ENCODE measurements at regions not wholly inside any gene's neighbourhood (a gene's known extent, or its start where the extent isn't known, plus 50 kb on each side); places are given as distances from the start of the nearest gene placed in this dataset.

- no peak for TF ChIP-seq CTCF (IDR thresholded peaks at IDR 0.05)
- no peak for TF ChIP-seq FOXK1 (CRISPR knock-in tag; IDR thresholded peaks at IDR 0.05)
- no peak for TF ChIP-seq NR2C2 (CRISPR knock-in tag; IDR thresholded peaks at IDR 0.05)
- TF ChIP-seq JUN (CRISPR knock-in tag; IDR thresholded peaks at IDR 0.05), result no peak
- TF ChIP-seq JAZF1 (CRISPR knock-in tag; IDR thresholded peaks at IDR 0.05), result no peak
- no peak for TF ChIP-seq GABPB1 (CRISPR knock-in tag; IDR thresholded peaks at IDR 0.05)
- TF ChIP-seq NR3C1 (CRISPR knock-in tag; conservative IDR thresholded peaks at IDR 0.05; ENCODE audit: low read depth), result no peak
- no peak for TF ChIP-seq MAX (CRISPR knock-in tag; IDR thresholded peaks at IDR 0.05)
- no peak for TF ChIP-seq MYBL2 (CRISPR knock-in tag; IDR thresholded peaks at IDR 0.05)
- TF ChIP-seq ZNF121 (CRISPR knock-in tag; IDR thresholded peaks at IDR 0.05), result no peak
- TF ChIP-seq TEAD1 (CRISPR knock-in tag; IDR thresholded peaks at IDR 0.05), result no peak
- TF ChIP-seq ETV6 (CRISPR knock-in tag; IDR thresholded peaks at IDR 0.05), result no peak
- TF ChIP-seq ZNF232 (CRISPR knock-in tag; IDR thresholded peaks at IDR 0.05), result no peak
- TF ChIP-seq CREB1 (CRISPR knock-in tag; IDR thresholded peaks at IDR 0.05), result no peak
Observed at GRCh38 chr4:40693946-40694345, 55.8 kb upstream of the NSUN7 start.

Measured in WTC11 (cell line).